Caco-2 (cell line): ENCODE measurements at regions not wholly inside any gene's neighbourhood (a gene's known extent, or its start where the extent isn't known, plus 50 kb on each side); places are given as distances from the start of the nearest gene placed in this dataset.

ENCODE experiments used
- BruUV-seq: library from RNA; stranded (reverse); fragments of 400-500 nt; replicated peaks from 2 replicates; lab custom pipeline; 2021; lab: Mats Ljungman, UMichigan
- CTCF ChIA-PET: fragments of 300-600 bp; sonication (Branson Sonifier 250); formaldehyde crosslinking; loops from one replicate; lab custom pipeline; 2022; ENCODE audit warnings: antibody characterized with exemption; lab: Charles Lee
- POLR2A ChIA-PET: fragments of 300-600 bp; sonication (Branson Sonifier 250); formaldehyde crosslinking; loops from one replicate; lab custom pipeline; 2022; ENCODE audit warnings: antibody characterized with exemption; lab: Charles Lee
- DNase-seq, 2 experiments: peaks; one replicate each; pipeline versions ENCODE4 v3.0.0 to v3.0.0-alpha.2; 2020 to 2022
- H3K27me3 ChIP-seq: replicated peaks from 2 replicates; pipeline ENCODE4 v1.6.0; 2011; ENCODE audit warnings: low read length; ENCODE audit not compliant: control insufficient read depth, insufficient read depth
- H3K36me3 ChIP-seq: 2 replicates; pipeline ENCODE4 v1.5.1; 2011; ENCODE audit warnings: low read length; ENCODE audit not compliant: control insufficient read depth, insufficient read depth
- H3K4me1 ChIP-seq: fragments of 250-450 bp; sonication (Bioruptor Pico); 2 replicates; pipeline ENCODE4 v1.5.1; 2020; ENCODE audit warnings: mild to moderate bottlenecking
- H3K4me3 ChIP-seq: 2 replicates; pipeline ENCODE4 v1.5.1; 2011; ENCODE audit warnings: low read depth, mild to moderate bottlenecking, control low read depth, low read length
- H3K9me3 ChIP-seq: fragments of 250-450 bp; sonication (Bioruptor Pico); 2 replicates; pipeline ENCODE4 v1.5.1; 2020; ENCODE audit warnings: mild to moderate bottlenecking, moderate library complexity
- H3K27ac Mint-ChIP-seq: one replicate; pipeline ENCODE4 v1.8.0; 2022; ENCODE audit warnings: mixed read lengths; ENCODE audit not compliant: unreplicated experiment
- H3K27me3 Mint-ChIP-seq: one replicate; pipeline ENCODE4 v1.8.0; 2022; ENCODE audit warnings: mixed read lengths; ENCODE audit not compliant: insufficient read depth, unreplicated experiment
- H3K36me3 Mint-ChIP-seq: one replicate; pipeline ENCODE4 v1.8.0; 2022; ENCODE audit warnings: mild to moderate bottlenecking, mixed read lengths; ENCODE audit not compliant: insufficient read depth, unreplicated experiment
- H3K4me1 Mint-ChIP-seq: one replicate; pipeline ENCODE4 v1.8.0; 2022; ENCODE audit warnings: low read depth, mixed read lengths; ENCODE audit not compliant: unreplicated experiment
- H3K4me3 Mint-ChIP-seq: one replicate; pipeline ENCODE4 v1.8.0; 2022; ENCODE audit warnings: mild to moderate bottlenecking, moderate library complexity, mixed read lengths; ENCODE audit not compliant: unreplicated experiment
- H3K9me3 Mint-ChIP-seq: one replicate; pipeline ENCODE4 v1.8.0; 2022; ENCODE audit warnings: mixed read lengths; ENCODE audit not compliant: unreplicated experiment
- CTCF ChIP-seq, 2 experiments: fragments of 200-600 bp in 1 of 2; IDR thresholded peaks; 1 replicate in 1 of 2; 2 replicates in 1 of 2; pipeline versions ENCODE4 v1.5.1 to v1.8.0; 2011 to 2022; ENCODE audit warnings: antibody characterized with exemption in 1 of 2, control low read depth in 1 of 2, inconsistent platforms in 1 of 2, low read depth in 1 of 2, low read length in 1 of 2, mild to moderate bottlenecking in 1 of 2, moderate library complexity in 1 of 2; ENCODE audit not compliant: insufficient read depth in 1 of 2, severe bottlenecking in 1 of 2, unreplicated experiment in 1 of 2
- intact Hi-C: fragments of 100-400 bp; cut with micrococcal nuclease; formaldehyde crosslinking; loops from one replicate; pipeline ENCODE4 v1.10.0; 2022; ENCODE audit not compliant: unreplicated experiment

GRCh38 chr7:54349229-54349628 lies 192.9 kb upstream of the VSTM2A start:
- intact Hi-C loops, result no loop called here
- CTCF ChIA-PET, result no interaction called here
- Mint-ChIP-seq H3K36me3 (no peaks in the 10 kb centered on the region), H3K27me3 (no peaks in the 10 kb centered on the region), H3K9me3 (peaks cover 24% of the 10 kb centered on the region), H3K27ac (no peak overlapping the region), H3K4me1 (no peaks in the 10 kb centered on the region), H3K4me3 (no peak overlapping the region)
- Histone ChIP-seq H3K36me3 (no peaks in the 10 kb centered on the region), H3K4me1 (no peaks in the 10 kb centered on the region), H3K27me3 (no peaks in the 10 kb centered on the region), H3K9me3 (no peaks in the 10 kb centered on the region; the same call in 1 of the 2 replicates), H3K4me3 (no peak overlapping the region)
- no peak for DNase-seq
- no TSS peak for BruUV-seq
- no peak for TF ChIP-seq CTCF (IDR thresholded peaks at IDR 0.05; ENCODE audit: insufficient read depth in 1 of 2, low read depth in 1 of 2, low read length in 1 of 2, severe bottlenecking in 1 of 2, unreplicated experiment in 1 of 2)
- POLR2A ChIA-PET, result no interaction called here

- Histone ChIP-seq H3K36me3 (no peaks in the 10 kb centered on the region), H3K27me3 (no peaks in the 10 kb centered on the region), H3K4me3 (no peak overlapping the region), H3K9me3 (no peaks in the 10 kb centered on the region; the same call in 1 of the 2 replicates), H3K4me1 (no peaks in the 10 kb centered on the region)
- Mint-ChIP-seq H3K27ac (no peak overlapping the region), H3K27me3 (peaks cover 2% of the 10 kb centered on the region), H3K4me1 (no peaks in the 10 kb centered on the region), H3K4me3 (peak overlapping the region; percentile 23), H3K9me3 (peaks cover 10% of the 10 kb centered on the region), H3K36me3 (no peaks in the 10 kb centered on the region)
- ChIA-PET CTCF (no interaction called here), POLR2A (no interaction called here)
- intact Hi-C loops, result no loop called here
- no TSS peak for BruUV-seq
- DNase-seq, result peak in 1 of 2 experiments; percentile 36
- no peak for TF ChIP-seq CTCF (IDR thresholded peaks at IDR 0.05; ENCODE audit: insufficient read depth in 1 of 2, low read depth in 1 of 2, low read length in 1 of 2, severe bottlenecking in 1 of 2, unreplicated experiment in 1 of 2)
These were observed 187.7 kb upstream of the VSTM2A start for GRCh38 chr7:54354436-54354835.

GRCh38 chr7:54355842-54356241 lies 186.3 kb upstream of the VSTM2A start:
- DNase-seq, result no peak
- no TSS peak for BruUV-seq
- Mint-ChIP-seq H3K4me1 (no peaks in the 10 kb centered on the region), H3K27ac (no peak overlapping the region), H3K27me3 (peaks cover 2% of the 10 kb centered on the region), H3K9me3 (peaks cover 10% of the 10 kb centered on the region), H3K4me3 (no peak overlapping the region), H3K36me3 (no peaks in the 10 kb centered on the region)
- Histone ChIP-seq H3K4me3 (no peak overlapping the region), H3K9me3 (no peaks in the 10 kb centered on the region; the same call in 1 of the 2 replicates), H3K27me3 (no peaks in the 10 kb centered on the region), H3K36me3 (no peaks in the 10 kb centered on the region), H3K4me1 (no peaks in the 10 kb centered on the region)
- TF ChIP-seq CTCF (IDR thresholded peaks at IDR 0.05; ENCODE audit: insufficient read depth in 1 of 2, low read depth in 1 of 2, low read length in 1 of 2, severe bottlenecking in 1 of 2, unreplicated experiment in 1 of 2), result no peak
- ChIA-PET CTCF (no interaction called here), POLR2A (no interaction called here)
- intact Hi-C loops, result no loop called here
